NOMO-1 treated with DMSO at 0.1 percent for 48 hours (cell line): ENCODE measurements at regions not wholly inside any gene's neighbourhood (a gene's known extent, or its start where the extent isn't known, plus 50 kb on each side); places are given as distances from the start of the nearest gene placed in this dataset.
"Not testable (repeated sequence)": the region's sequence is repeated elsewhere in the genome, so short reads cannot be mapped to it uniquely, and the experiment has no call there.

Source experiments
- DNase-seq: peaks from one replicate; lab custom pipeline; 2025; ENCODE audit not compliant: unreplicated experiment; lab: John Stamatoyannopoulos, UW

DNA sequence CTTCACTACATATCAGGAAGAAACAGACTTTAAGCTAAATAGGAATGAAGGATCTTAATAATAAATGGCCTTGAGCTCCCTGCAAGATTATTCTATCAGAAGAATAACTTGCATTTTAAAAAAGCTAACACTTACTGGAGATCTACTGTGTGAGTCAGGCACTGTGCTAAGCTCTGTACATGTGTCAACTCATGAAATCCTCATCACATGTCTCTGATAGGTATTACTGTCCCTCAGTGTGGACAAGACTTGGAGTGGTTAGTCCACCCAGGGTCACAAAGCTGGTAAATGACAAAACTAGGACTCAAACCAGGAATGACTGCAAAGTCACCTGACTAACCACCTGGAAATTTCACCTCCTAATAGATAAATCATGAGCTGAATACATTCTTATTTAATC, 57.1 kb upstream of the KCTD7 start:
- DNase-seq, result no peak

DNA sequence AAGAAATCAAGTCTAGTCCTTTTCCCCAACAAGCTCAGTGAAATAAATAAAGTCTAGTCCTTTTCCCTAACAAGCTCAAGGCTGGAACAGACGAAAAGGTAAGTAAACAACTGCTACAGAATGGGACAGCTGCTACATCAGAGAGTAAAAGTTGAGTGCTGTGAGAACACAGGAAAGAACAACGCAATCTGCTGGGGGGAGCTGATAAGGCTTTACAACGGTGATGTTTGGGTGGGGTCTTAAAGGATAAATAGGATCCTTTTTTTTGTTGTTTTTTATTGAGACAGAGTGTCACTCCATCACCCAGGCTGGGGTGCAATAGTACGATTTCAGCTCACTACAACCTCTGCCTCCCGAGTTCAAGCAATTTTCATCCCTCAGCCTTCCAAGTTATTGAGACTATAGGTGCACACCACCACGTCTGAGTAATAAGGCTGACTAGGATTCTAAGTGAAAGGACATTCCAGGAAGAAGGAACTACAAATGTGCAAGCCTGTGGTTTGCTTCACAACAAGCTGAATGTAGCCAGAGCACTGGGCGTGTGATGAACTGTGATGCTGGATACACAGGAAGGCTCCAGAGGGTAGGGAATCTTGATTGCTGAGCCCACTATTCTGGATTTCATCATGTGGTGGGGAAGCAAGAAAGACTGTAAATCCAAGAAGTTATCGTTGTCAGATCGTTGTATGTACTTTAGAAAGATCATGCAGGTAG, 54.7 kb upstream of the KCTD7 start:
- not testable (repeated sequence) for DNase-seq

DNA sequence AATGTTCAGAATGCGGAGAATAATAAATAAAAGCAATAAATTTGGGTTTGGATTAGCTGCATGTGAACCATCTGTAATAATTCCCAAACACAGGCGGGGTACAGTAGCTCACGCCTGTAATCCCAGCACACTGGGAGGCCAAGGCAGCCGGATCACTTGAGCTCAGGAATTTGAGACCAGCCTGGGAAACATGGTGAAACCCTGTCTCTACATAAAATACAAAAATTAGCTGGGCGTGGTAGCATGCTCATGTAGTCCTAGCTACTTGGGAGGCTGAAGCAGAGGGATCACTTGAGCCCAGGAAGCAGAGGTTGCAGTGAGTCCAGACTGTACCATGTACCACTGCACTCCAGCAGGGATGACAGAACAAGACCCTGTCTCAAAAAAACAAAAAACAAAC, 53.9 kb upstream of the KCTD7 start:
- not testable (repeated sequence) for DNase-seq

DNA sequence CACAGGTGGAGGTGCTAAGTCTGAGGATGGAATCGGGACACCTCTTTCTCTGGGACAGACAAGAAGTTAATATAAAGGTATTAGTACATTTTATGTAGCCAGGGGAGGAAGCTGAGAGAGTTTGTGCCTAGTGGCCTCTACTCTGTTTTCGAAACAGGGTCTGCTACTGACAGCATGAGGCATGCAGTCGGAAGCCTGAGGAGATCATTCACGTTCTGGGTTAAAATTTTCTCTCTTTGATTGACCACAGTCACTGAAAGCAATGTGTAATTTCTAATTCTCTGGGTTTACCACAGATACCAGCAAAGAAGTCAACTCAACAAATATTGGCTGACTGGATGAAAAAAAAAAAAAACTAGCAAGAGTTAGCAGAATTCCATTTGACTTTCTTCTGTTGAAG, 53.3 kb upstream of the KCTD7 start:
- DNase-seq, result no peak

DNA sequence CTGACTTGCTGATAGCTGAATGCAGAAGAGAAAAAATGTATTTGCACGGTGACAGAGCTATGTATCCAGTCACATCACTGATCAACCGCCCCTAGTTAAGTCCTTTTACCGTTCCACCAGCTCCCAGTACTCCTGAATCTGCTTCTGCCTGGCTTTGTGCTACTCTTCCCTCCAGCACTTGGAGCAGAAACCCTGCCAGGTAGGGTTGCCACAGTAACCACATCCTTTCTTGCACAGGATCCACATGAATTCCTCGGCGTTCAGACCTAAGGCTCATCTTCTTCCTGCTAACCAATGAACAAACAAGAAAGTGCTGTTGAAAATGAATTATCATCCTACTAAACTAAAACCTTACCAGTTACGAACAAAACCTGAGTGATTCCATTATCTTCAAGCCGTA, 52.0 kb upstream of the KCTD7 start:
- no peak for DNase-seq
